Muscle layer of colon (tissue), 2 donors: ENCODE measurements at regions not wholly inside any gene's neighbourhood (a gene's known extent, or its start where the extent isn't known, plus 50 kb on each side); places are given as distances from the start of the nearest gene placed in this dataset.

ENCODE experiments used
- H3K27ac ChIP-seq: one replicate; pipeline ENCODE4 v1.7.0; 2013; ENCODE audit warnings: low read depth, mild to moderate bottlenecking, low read length, moderate library complexity
- H3K27me3 ChIP-seq, 2 donors: one replicate each; pipeline ENCODE4 v1.7.0; 2013; ENCODE audit warnings: low read length in 2 of 2, mild to moderate bottlenecking in 2 of 2; ENCODE audit not compliant: insufficient read depth in 2 of 2, control insufficient read depth in 1 of 2
- H3K36me3 ChIP-seq: one replicate; pipeline ENCODE4 v1.7.0; 2013; ENCODE audit warnings: mild to moderate bottlenecking, low read length; ENCODE audit not compliant: insufficient read depth
- H3K4me1 ChIP-seq: one replicate; pipeline ENCODE4 v1.7.0; 2013; ENCODE audit warnings: mild to moderate bottlenecking, low read length; ENCODE audit not compliant: insufficient read depth
- H3K4me3 ChIP-seq, 2 donors: one replicate each; pipeline ENCODE4 v1.7.0; 2013; ENCODE audit warnings: low read length in 2 of 2, low read depth in 1 of 2, mild to moderate bottlenecking in 1 of 2, moderate library complexity in 1 of 2
- H3K9ac ChIP-seq: one replicate; pipeline ENCODE4 v1.7.0; 2013; ENCODE audit warnings: low read length
- H3K9me3 ChIP-seq: one replicate; pipeline ENCODE4 v1.7.0; 2013; ENCODE audit warnings: mild to moderate bottlenecking, low read length
- donor health status: abdominal sarcoma.
- donor health status: Adenocarcinoma of cecum.

GRCh38 chr4:157896726-157897125, 276.1 kb downstream of the GASK1B start:
- Histone ChIP-seq H3K9me3 (no peaks in the 10 kb centered on the region), H3K9ac (no peak overlapping the region), H3K4me3 (no peak overlapping the region), H3K4me1 (no peaks in the 10 kb centered on the region), H3K27ac (no peak overlapping the region), H3K36me3 (no peaks in the 10 kb centered on the region), H3K27me3 (no peaks in the 10 kb centered on the region)

- Histone ChIP-seq H3K9me3 (no peaks in the 10 kb centered on the region), H3K4me1 (no peaks in the 10 kb centered on the region), H3K27me3 (no peaks in the 10 kb centered on the region), H3K36me3 (no peaks in the 10 kb centered on the region), H3K4me3 (no peak overlapping the region), H3K27ac (no peak overlapping the region), H3K9ac (no peak overlapping the region)
Observed at GRCh38 chr4:157895205-157895604, 277.6 kb downstream of the GASK1B start.

- Histone ChIP-seq H3K9me3 (no peaks in the 10 kb centered on the region), H3K27ac (no peak overlapping the region), H3K4me1 (no peaks in the 10 kb centered on the region)
Observed at GRCh38 chr4:157889788-157890187, 283.0 kb downstream of the GASK1B start.

GRCh38 chr4:157888281-157888680, 284.5 kb downstream of the GASK1B start:
- H3K36me3 ChIP-seq = no peaks in the 10 kb centered on the region
- no peak overlapping the region for H3K9ac ChIP-seq
- H3K27me3 ChIP-seq = no peaks in the 10 kb centered on the region
- H3K4me3 ChIP-seq = no peak overlapping the region
- no peaks in the 10 kb centered on the region for H3K9me3 ChIP-seq
- H3K4me1 ChIP-seq = no peaks in the 10 kb centered on the region
- H3K27ac ChIP-seq = no peak overlapping the region

More at GRCh38 chr4:157889788-157890187, 283.0 kb downstream of the GASK1B start:
- H3K9ac ChIP-seq = no peak overlapping the region
- no peaks in the 10 kb centered on the region for H3K27me3 ChIP-seq
- no peak overlapping the region for H3K4me3 ChIP-seq
- H3K36me3 ChIP-seq = no peaks in the 10 kb centered on the region

- no peaks in the 10 kb centered on the region for H3K36me3 ChIP-seq
Observed at GRCh38 chr4:157887316-157887715, 285.5 kb downstream of the GASK1B start.

GRCh38 chr4:157886645-157887044, 286.2 kb downstream of the GASK1B start:
- Histone ChIP-seq H3K36me3 (no peaks in the 10 kb centered on the region), H3K27ac (no peak overlapping the region), H3K9me3 (no peaks in the 10 kb centered on the region)

More at GRCh38 chr4:157887316-157887715, 285.5 kb downstream of the GASK1B start:
- H3K9me3 ChIP-seq = no peaks in the 10 kb centered on the region
- H3K27me3 ChIP-seq = no peaks in the 10 kb centered on the region
- H3K4me1 ChIP-seq = no peaks in the 10 kb centered on the region
- H3K4me3 ChIP-seq = no peak overlapping the region
- H3K27ac ChIP-seq = no peak overlapping the region
- H3K9ac ChIP-seq = no peak overlapping the region

GRCh38 chr4:157885811-157886210, 287.0 kb downstream of the GASK1B start:
- Histone ChIP-seq H3K36me3 (no peaks in the 10 kb centered on the region), H3K27ac (no peak overlapping the region), H3K4me3 (no peak overlapping the region), H3K27me3 (no peaks in the 10 kb centered on the region), H3K4me1 (no peaks in the 10 kb centered on the region), H3K9ac (no peak overlapping the region), H3K9me3 (no peaks in the 10 kb centered on the region)

More at GRCh38 chr4:157886645-157887044, 286.2 kb downstream of the GASK1B start:
- Histone ChIP-seq H3K27me3 (no peaks in the 10 kb centered on the region), H3K9ac (no peak overlapping the region), H3K4me3 (no peak overlapping the region), H3K4me1 (no peaks in the 10 kb centered on the region)

- Histone ChIP-seq H3K36me3 (no peaks in the 10 kb centered on the region), H3K9me3 (no peaks in the 10 kb centered on the region), H3K9ac (no peak overlapping the region), H3K4me1 (no peaks in the 10 kb centered on the region), H3K4me3 (no peak overlapping the region), H3K27ac (no peak overlapping the region), H3K27me3 (no peaks in the 10 kb centered on the region)
Observed at GRCh38 chr4:157882901-157883300, 289.9 kb downstream of the GASK1B start.

- H3K4me3 ChIP-seq = no peak overlapping the region
Observed at GRCh38 chr4:157880761-157881160, 292.1 kb downstream of the GASK1B start.

GRCh38 chr4:157854819-157855218, 318.0 kb downstream of the GASK1B start:
- Histone ChIP-seq H3K36me3 (no peaks in the 10 kb centered on the region), H3K27me3 (no peaks in the 10 kb centered on the region), H3K4me1 (no peaks in the 10 kb centered on the region), H3K27ac (no peak overlapping the region), H3K4me3 (no peak overlapping the region), H3K9ac (no peak overlapping the region), H3K9me3 (no peaks in the 10 kb centered on the region)

More at GRCh38 chr4:157880761-157881160, 292.1 kb downstream of the GASK1B start:
- Histone ChIP-seq H3K36me3 (no peaks in the 10 kb centered on the region), H3K4me1 (no peaks in the 10 kb centered on the region), H3K27ac (no peak overlapping the region), H3K9ac (no peak overlapping the region), H3K27me3 (no peaks in the 10 kb centered on the region), H3K9me3 (no peaks in the 10 kb centered on the region)

GRCh38 chr4:157840648-157841047, 332.2 kb downstream of the GASK1B start:
- no peaks in the 10 kb centered on the region for H3K36me3 ChIP-seq
- H3K9me3 ChIP-seq = no peaks in the 10 kb centered on the region
- no peak overlapping the region for H3K4me3 ChIP-seq
- no peaks in the 10 kb centered on the region for H3K4me1 ChIP-seq
- H3K9ac ChIP-seq = no peak overlapping the region
- H3K27ac ChIP-seq = no peak overlapping the region
- no peaks in the 10 kb centered on the region for H3K27me3 ChIP-seq

GRCh38 chr4:157840034-157840433, 332.8 kb downstream of the GASK1B start:
- no peaks in the 10 kb centered on the region for H3K4me1 ChIP-seq
- H3K27ac ChIP-seq = no peak overlapping the region
- no peak overlapping the region for H3K4me3 ChIP-seq
- no peaks in the 10 kb centered on the region for H3K9me3 ChIP-seq
- H3K27me3 ChIP-seq = no peaks in the 10 kb centered on the region
- no peaks in the 10 kb centered on the region for H3K36me3 ChIP-seq
- H3K9ac ChIP-seq = no peak overlapping the region
